ENCODE measurements at regions not wholly inside any gene's neighbourhood (a gene's known extent, or its start where the extent isn't known, plus 50 kb on each side); places are given as distances from the start of the nearest gene placed in this dataset.

DNA sequence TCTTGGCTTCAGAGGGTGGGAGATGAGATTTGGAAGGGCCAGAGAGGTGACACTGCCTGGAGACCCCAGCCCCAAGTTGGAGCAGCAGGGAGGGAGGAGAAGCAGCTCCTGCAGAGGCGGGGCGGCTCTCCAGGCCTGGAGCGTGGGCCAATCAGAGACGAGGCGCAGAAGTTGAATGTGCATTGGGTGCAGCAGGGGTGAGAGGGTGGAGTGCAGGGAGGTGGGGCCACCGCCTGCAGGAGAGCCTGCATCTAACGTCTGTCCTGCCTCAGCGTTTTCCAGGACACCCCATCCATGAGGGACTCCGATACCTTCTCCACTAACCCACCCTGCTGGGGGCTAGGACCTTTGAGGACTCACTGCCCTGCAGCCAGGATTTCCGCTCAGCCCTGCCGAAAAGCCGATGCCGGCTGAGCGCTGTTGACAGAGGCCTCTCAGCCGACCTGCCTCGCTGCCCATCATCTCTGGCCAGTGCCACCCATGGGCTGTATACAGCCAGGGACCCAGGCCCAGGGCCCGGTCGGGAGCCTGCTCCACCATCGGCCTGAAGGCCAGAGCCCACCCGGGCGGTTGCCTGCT lies 146.2 kb downstream of the ENGASE start:
- TF ChIP-seq, protein P1, sequence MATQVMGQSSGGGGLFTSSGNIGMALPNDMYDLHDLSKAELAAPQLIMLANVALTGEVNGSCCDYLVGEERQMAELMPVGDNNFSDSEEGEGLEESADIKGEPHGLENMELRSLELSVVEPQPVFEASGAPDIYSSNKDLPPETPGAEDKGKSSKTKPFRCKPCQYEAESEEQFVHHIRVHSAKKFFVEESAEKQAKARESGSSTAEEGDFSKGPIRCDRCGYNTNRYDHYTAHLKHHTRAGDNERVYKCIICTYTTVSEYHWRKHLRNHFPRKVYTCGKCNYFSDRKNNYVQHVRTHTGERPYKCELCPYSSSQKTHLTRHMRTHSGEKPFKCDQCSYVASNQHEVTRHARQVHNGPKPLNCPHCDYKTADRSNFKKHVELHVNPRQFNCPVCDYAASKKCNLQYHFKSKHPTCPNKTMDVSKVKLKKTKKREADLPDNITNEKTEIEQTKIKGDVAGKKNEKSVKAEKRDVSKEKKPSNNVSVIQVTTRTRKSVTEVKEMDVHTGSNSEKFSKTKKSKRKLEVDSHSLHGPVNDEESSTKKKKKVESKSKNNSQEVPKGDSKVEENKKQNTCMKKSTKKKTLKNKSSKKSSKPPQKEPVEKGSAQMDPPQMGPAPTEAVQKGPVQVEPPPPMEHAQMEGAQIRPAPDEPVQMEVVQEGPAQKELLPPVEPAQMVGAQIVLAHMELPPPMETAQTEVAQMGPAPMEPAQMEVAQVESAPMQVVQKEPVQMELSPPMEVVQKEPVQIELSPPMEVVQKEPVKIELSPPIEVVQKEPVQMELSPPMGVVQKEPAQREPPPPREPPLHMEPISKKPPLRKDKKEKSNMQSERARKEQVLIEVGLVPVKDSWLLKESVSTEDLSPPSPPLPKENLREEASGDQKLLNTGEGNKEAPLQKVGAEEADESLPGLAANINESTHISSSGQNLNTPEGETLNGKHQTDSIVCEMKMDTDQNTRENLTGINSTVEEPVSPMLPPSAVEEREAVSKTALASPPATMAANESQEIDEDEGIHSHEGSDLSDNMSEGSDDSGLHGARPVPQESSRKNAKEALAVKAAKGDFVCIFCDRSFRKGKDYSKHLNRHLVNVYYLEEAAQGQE (IDR thresholded peaks at IDR 0.05; ENCODE audit: insufficient read depth in 1 of 2, low read depth in 2 of 2, low read length in 1 of 2) = no peak
- TF ChIP-seq, protein P2, sequence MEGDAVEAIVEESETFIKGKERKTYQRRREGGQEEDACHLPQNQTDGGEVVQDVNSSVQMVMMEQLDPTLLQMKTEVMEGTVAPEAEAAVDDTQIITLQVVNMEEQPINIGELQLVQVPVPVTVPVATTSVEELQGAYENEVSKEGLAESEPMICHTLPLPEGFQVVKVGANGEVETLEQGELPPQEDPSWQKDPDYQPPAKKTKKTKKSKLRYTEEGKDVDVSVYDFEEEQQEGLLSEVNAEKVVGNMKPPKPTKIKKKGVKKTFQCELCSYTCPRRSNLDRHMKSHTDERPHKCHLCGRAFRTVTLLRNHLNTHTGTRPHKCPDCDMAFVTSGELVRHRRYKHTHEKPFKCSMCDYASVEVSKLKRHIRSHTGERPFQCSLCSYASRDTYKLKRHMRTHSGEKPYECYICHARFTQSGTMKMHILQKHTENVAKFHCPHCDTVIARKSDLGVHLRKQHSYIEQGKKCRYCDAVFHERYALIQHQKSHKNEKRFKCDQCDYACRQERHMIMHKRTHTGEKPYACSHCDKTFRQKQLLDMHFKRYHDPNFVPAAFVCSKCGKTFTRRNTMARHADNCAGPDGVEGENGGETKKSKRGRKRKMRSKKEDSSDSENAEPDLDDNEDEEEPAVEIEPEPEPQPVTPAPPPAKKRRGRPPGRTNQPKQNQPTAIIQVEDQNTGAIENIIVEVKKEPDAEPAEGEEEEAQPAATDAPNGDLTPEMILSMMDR (IDR thresholded peaks at IDR 0.05) = no peak
- no peak for TF ChIP-seq TCF7L2 (IDR thresholded peaks at IDR 0.05; ENCODE audit: low read depth, low read length)
- TF ChIP-seq POLR2AphosphoS5 (IDR thresholded peaks at IDR 0.05; ENCODE audit: low read depth, low read length) = no peak
